ENCODE measurements at regions not wholly inside any gene's neighbourhood (a gene's known extent, or its start where the extent isn't known, plus 50 kb on each side); places are given as distances from the start of the nearest gene placed in this dataset.

DNA sequence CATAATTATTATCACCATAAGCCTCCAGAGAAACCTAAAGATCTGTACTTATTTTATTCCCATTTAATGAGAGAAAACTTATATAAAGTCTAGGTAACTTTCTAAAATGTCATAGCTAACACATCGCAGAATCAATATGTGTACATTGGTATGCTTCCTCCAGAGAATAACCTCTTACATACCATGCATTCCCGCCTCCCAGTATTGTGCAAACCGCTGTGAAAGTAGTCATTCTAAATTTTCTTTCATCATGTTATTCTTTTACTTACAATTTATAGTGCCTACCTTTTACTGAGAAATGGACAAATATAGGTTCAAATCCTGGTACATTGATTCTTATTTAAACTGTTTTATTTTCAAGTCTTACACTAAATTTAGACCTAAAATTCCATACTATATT is 463.4 kb downstream of the LRFN5 start:
- H3K4me1 ChIP-seq, result no peaks in the 10 kb centered on the region
- no peak for DNase-seq
- H3K4me3 ChIP-seq, result no peak overlapping the region
- H3K36me3 ChIP-seq, result no peaks in the 10 kb centered on the region
- intact Hi-C loops (cut with DNase I; ENCODE audit: low total_unique reads), result no loop called here
- no peaks in the 10 kb centered on the region for H3K27me3 ChIP-seq (replicated peaks in 1 of 7)
- H3K9me3 ChIP-seq, result peaks cover 0 to 6% (median 0%) of the 10 kb centered on the region in 8 donors
- no peak overlapping the region for H3K27ac ChIP-seq
- TF ChIP-seq, protein P1, sequence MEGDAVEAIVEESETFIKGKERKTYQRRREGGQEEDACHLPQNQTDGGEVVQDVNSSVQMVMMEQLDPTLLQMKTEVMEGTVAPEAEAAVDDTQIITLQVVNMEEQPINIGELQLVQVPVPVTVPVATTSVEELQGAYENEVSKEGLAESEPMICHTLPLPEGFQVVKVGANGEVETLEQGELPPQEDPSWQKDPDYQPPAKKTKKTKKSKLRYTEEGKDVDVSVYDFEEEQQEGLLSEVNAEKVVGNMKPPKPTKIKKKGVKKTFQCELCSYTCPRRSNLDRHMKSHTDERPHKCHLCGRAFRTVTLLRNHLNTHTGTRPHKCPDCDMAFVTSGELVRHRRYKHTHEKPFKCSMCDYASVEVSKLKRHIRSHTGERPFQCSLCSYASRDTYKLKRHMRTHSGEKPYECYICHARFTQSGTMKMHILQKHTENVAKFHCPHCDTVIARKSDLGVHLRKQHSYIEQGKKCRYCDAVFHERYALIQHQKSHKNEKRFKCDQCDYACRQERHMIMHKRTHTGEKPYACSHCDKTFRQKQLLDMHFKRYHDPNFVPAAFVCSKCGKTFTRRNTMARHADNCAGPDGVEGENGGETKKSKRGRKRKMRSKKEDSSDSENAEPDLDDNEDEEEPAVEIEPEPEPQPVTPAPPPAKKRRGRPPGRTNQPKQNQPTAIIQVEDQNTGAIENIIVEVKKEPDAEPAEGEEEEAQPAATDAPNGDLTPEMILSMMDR (IDR thresholded peaks at IDR 0.05 in 8 of 11, conservative IDR thresholded peaks at IDR 0.05 in 3 of 11), result no peak
- no peak for TF ChIP-seq POLR2AphosphoS5 (IDR thresholded peaks at IDR 0.05)
- no peak for TF ChIP-seq POLR2A (IDR thresholded peaks at IDR 0.05)
- 82 to 92% (median 83%) methylated on average over 3 of the region's 3 CpGs for WGBS, 5 donors

DNA sequence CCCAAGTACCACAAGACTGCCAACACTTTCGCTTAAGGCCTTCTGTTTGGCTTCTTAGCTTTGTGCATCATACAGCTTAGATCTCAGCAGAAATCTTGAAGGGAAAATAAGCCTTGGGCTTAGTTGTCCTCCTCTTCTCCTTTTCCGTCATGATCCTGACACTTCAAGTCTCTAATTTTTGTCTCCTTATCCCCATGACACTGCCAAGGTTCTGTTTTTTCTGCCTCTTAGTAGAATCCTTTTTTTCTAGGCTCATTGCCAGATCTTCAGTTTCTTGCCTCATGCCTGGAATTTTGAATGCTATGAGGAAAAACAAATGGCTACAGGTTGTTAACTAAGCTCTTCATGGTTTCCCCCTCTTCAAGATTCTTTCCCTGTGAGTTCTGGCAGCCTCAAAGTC is 450.4 kb downstream of the LRFN5 start:
- TF ChIP-seq, protein P1 (IDR thresholded peaks at IDR 0.05 in 8 of 11, conservative IDR thresholded peaks at IDR 0.05 in 3 of 11), result no peak
- no peak for TF ChIP-seq POLR2AphosphoS5 (IDR thresholded peaks at IDR 0.05)
- no peak for TF ChIP-seq POLR2A (IDR thresholded peaks at IDR 0.05)
- no peaks in the 10 kb centered on the region for H3K36me3 ChIP-seq
- H3K4me1 ChIP-seq, result no peaks in the 10 kb centered on the region
- 78 to 95% (median 87%) methylated on average over 2 of the region's 2 CpGs for WGBS, 5 donors
- H3K27ac ChIP-seq, result no peak overlapping the region
- intact Hi-C loops (cut with DNase I; ENCODE audit: low total_unique reads), result no loop called here
- peaks cover 0 to 5% (median 0%) of the 10 kb centered on the region in 8 donors for H3K9me3 ChIP-seq
- H3K4me3 ChIP-seq, result no peak overlapping the region
- DNase-seq, result no peak
- no peaks in the 10 kb centered on the region for H3K27me3 ChIP-seq (replicated peaks in 1 of 7)

- TF ChIP-seq POLR2AphosphoS5 (IDR thresholded peaks at IDR 0.05) (no peak), POLR2A (IDR thresholded peaks at IDR 0.05) (no peak)
- TF ChIP-seq, protein P1 (IDR thresholded peaks at IDR 0.05 in 8 of 11, conservative IDR thresholded peaks at IDR 0.05 in 3 of 11), result no peak
- no peak for DNase-seq
- intact Hi-C loops (cut with DNase I; ENCODE audit: low total_unique reads), result no loop called here
- no peak overlapping the region for H3K27ac ChIP-seq
- no peaks in the 10 kb centered on the region for H3K4me1 ChIP-seq
- H3K4me3 ChIP-seq, result no peak overlapping the region
- H3K27me3 ChIP-seq (replicated peaks in 1 of 7), result no peaks in the 10 kb centered on the region
- H3K9me3 ChIP-seq, result no peaks in the 10 kb centered on the region
- WGBS, 5 donors, result 24 to 43% (median 35%) methylated on average over 3 of the region's 3 CpGs
- no peaks in the 10 kb centered on the region for H3K36me3 ChIP-seq
Measured at GRCh38 chr14:42047421-42048055, 440.9 kb downstream of the LRFN5 start.

DNA sequence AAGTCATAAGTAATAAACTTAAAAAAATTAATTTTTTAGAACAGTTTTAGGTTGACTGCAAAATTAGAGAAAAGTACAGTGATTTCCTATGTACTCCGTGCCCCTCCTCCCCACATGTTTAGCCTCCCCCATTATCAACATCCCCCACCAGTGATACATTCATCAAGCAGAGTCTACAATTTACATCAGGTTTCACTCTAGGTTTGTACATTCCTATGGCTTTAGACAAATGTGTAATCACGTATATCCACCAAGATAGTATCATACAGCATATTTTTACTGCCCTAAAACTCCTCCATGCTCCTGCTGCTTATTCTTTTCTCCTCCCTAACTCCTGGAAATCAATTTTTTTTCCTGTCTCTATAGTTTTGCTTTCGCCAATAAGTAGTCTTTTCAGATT is 438.7 kb downstream of the LRFN5 start:
- Histone ChIP-seq H3K4me3 (no peak overlapping the region), H3K27ac (no peak overlapping the region), H3K9me3 (peaks cover 0 to 5% (median 0%) of the 10 kb centered on the region in 8 donors), H3K4me1 (no peaks in the 10 kb centered on the region), H3K27me3 (replicated peaks in 1 of 7) (no peaks in the 10 kb centered on the region), H3K36me3 (no peaks in the 10 kb centered on the region)
- DNase-seq, result no peak
- 84 to 91% (median 89%) methylated on average over 3 of the region's 3 CpGs for WGBS, 5 donors
- TF ChIP-seq POLR2AphosphoS5 (IDR thresholded peaks at IDR 0.05) (no peak), POLR2A (IDR thresholded peaks at IDR 0.05) (no peak)
- TF ChIP-seq, protein P1 (IDR thresholded peaks at IDR 0.05 in 8 of 11, conservative IDR thresholded peaks at IDR 0.05 in 3 of 11), result no peak
- intact Hi-C loops (cut with DNase I; ENCODE audit: low total_unique reads), result no loop called here

All from spleen (tissue), 11 donors.